HUDEP-2 (cell line): ENCODE measurements at regions not wholly inside any gene's neighbourhood (a gene's known extent, or its start where the extent isn't known, plus 50 kb on each side); places are given as distances from the start of the nearest gene placed in this dataset.

Source experiments
- DNase-seq, 76 experiments: peaks; one replicate each; lab custom pipeline; 2025; ENCODE audit not compliant: unreplicated experiment in 76 of 76; lab: John Stamatoyannopoulos, UW

DNA sequence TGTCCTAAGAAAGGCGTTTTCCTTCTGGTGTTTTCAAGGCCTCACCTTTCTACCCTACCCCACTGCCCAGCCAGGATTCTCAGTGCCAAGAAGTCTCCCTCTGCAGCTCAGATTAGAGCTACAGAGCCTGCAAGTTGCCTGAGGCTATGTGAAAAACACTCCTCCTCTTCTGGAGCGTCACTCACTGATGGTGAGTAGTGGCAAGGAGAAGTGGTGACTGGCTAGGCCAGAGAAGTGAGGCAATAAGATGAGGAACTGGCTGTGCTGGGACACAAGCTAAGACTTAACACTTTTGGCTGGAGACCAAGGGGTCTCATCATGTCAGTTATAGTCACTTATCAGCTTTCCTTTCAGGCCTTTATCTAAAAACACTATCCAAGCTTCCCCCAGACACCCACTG lies 86.7 kb upstream of the PRKAR2B start:
- peak in 5 of 76 experiments; percentile 15 to 50 (median 41) for DNase-seq

DNA sequence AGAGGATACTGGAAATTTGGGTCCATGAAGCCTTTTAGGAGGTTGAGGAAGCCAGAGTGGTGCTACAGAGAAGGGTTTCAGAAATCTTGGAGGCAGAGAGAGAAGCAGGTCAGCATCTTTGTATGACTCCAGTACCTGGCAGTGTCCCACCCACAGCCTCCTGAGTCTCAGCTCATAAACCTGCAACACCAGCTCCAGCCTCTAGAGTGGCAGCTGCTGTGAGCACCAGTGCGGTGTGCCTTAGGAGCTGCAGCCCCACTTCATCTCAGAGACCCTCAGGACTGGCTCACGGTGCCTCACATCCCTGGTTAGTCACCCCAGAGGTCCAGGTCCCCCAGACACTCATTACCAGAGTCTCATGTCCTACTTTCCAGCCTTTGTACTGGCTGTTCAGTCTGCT lies 84.8 kb upstream of the PRKAR2B start:
- DNase-seq, result peak in 11 of 76 experiments; percentile 1 to 19 (median 7)

DNA sequence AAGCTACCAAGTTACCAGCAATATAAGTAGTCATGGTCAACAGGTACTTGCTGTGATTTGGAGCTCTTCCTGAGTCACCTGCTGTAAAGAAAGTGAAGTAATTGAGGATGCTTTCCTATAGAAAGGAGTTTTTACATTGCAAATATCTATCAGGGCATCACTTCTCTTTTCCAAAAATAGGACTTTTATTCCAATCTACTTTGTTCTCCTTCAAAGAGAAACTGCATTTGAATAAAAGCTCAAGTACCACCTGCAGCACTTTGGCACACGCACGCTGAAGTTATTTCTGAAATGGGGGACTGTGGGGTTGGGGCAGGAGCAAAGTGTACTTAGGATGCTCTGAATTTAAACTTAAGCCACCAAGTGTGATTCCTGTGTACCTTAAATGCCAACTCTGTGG lies 81.8 kb upstream of the PRKAR2B start:
- no peak for DNase-seq

DNA sequence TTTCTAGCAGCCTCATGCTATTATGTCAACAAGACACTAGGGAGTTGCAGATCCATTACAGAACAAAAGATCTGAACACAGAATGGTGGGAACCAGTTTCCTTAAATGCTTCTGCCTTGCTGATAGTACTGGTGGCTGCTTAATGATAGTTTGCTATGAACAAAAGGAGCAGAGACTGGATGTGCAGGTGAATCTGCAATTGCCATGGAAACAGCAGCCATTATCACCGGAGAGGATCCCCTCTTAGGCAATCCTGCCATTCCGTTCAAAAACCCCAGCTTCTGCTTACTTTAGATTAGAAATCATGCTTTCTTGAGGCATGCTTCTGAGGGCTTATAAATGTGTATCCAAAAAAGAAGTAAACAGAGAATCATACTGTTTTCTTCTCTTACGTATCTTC lies 80.0 kb upstream of the PRKAR2B start:
- DNase-seq, result no peak

DNA sequence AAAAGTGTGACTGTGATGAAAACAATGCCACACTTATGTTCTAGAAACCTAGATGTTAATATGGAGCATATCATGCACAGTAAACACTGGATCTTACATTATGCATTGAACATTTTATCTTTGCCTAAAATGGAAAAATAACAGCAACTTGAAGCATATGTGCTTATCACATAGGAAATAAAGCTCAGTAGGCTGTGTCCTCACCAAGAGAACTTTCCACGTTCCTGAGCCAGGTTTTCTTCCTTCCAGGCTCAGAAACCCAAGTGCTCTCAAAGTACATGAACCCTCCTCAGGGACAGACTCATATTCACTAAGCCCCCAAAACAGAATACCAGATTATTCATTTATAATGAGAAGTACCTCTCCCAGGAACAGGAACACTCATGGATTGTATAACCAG lies 79.4 kb upstream of the PRKAR2B start:
- no peak for DNase-seq

DNA sequence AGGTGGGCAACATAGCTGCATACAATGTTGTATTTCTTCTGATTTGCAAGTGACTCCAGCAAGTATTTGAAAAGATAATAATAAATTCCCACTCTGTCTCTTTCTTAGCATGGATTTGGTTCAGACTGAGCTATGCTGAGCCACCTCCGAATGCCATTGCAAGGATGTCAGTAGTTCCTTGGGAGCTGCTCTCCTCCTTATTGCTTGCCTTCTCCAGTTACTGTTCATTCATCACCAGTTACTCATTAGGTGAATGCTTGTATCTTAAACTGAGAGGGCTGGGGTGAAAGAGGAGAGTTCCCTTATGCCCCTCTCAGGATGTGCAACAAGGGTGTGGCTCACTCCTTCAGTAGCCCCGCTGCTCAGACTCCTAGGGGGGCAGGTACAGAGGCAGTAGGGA lies 78.4 kb upstream of the PRKAR2B start:
- DNase-seq, result no peak

DNA sequence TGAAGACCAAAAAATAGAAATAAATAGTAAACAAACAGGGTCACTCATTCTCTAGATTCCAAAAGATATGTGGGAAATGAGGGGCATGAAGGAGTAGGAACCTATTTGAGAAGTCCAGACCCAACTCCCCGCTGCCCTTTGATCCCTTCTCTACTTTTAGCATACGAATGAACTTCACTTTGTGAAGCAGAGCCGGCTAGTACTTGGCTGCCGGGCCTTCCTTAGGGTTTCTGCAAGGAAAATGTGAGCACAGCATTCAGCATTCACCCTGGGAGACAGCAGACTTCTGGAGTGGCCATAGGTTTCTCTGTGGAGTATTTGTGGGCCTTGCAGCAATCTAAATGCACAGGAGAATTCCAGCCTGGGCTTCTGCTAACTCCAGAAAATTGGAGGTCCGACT lies 76.3 kb upstream of the PRKAR2B start:
- no peak for DNase-seq

DNA sequence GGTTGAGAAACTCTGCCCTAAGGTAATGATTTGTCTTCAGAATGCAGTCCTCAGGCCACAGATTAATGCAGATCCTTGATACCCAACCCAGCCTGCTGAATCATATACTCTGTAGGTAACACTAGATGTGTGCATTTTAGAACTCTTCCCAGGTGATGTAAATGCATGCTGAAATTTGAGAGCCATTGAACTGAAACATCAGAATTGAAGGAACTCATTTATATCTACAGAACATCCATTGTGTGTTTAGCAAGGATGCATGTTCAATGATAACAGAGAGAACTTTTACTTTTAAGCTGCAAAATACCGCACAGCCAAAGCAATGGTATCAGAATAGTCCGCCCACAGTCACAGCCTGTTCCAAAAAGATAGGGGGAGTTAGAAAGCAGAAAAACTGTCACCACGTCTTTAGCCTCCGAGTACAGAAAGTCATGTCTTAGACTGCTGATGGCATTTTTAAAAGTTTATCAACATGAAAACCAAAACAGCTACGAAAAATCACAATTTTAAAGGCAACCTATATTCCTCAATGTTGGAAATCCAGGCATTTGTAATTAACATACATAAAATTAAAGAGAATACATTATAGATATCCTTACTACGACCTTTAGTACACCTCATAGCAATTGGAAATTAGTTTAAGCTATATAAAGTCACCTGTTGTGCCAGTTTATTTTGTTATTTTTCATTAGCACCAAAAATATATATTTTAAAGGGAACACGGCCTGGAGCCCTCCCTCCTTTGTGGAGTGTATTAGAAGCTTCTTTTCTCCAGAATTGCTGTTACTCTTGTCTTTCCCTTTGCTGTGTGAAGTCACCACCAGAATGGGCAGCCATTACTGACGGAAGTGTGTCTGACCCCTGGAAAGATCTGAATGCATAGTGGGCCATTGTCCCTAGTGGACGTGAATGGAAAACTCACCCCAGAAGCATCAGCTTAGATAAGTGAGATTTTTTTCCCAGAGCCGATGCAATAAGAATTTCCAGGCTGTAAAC lies 65.8 kb upstream of the PRKAR2B start:
- peak in 74 of 76 experiments; percentile 22 to 93 (median 75) for DNase-seq

DNA sequence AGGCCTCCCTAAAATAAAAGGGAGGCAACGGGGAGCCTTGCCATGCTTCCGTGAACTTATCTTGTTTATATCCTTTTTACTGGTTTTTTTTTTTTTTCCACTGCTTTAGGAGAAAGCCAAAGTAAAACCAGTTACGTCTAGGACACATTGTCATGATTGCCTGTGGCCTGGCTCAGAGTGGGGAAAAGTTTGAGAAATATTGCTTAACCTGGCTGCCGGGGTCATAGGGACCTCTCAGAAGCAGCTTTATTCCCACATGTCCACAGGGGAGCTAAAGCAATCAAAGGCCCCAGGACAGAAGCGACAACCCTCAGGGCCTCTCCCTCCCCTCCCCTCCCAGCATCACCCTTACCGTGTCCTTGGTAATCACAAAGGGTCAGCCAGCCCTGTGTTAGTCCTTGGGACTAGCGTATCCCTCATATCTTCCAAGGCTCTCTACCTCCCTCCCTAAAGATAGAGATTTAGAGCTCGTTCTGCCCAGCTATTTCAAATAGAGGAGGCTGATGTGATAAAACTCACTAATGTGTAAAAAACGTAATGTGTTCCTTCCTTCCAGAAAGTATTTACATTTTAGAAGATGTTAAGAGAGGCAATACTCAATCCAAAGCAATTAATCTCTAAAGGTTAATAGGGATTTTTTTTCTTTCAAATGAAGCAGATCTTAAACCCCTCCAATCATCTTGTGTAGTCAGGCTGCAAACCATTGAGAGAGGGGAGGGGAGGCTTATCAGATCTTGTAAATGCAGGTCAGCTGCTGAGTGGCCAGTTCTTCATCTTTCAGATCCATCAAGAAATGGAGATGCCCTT lies 64.8 kb upstream of the PRKAR2B start:
- DNase-seq, result no peak

DNA sequence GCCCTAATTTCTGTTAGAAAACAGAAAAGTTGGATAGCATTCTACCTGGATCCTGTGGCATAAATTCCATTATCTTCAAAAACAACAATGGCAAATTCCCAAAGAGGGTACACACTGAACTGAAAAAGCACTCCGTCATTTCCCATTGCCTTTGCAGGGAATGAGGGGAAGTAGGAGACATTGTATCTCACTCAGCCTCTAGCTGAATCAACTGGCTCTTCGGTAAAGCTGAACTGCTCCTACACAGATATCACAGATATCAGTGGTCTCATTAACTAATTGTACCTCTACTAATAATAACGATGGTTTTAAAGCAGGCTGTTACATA lies 64.2 kb upstream of the PRKAR2B start:
- DNase-seq, result no peak

DNA sequence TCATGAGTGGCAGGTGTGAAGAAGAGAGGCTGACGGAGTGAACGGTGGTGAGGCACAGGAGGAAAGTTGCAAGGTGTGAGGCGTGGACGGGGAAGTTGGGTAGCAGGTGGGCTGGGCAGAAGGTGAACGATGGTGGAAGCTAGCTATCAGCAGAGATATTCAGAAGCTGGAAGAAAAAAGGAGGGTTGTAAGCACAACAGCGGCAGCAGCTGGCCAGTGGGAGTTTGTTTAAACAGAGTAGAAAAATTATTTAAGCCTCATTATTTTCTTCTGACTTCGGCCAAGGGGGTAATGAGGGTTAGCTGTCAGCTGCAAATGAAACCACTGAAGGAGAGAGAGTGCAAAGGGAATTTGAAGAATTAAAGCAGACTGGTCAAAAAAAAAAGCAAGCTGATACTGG lies 62.1 kb upstream of the PRKAR2B start:
- no peak for DNase-seq

DNA sequence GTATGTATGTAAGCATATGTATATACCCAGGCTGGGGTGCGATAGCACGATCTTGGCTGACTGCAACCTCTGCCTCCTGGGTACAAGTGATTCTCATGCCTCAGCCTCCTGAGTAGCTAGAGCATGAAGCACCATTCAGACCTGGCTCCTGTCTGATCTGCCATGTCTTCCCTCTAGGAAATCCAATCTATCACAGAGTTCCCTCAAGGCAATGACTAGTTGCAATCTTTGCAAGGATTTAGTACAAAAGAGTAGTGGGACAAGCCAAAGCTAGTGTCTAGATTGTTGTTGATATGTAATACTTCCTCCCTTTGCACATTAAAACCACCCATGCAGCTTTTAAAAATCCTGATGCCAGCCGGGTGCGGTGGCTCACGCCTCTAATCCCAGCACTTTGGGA lies 60.5 kb upstream of the PRKAR2B start:
- no peak for DNase-seq

DNA sequence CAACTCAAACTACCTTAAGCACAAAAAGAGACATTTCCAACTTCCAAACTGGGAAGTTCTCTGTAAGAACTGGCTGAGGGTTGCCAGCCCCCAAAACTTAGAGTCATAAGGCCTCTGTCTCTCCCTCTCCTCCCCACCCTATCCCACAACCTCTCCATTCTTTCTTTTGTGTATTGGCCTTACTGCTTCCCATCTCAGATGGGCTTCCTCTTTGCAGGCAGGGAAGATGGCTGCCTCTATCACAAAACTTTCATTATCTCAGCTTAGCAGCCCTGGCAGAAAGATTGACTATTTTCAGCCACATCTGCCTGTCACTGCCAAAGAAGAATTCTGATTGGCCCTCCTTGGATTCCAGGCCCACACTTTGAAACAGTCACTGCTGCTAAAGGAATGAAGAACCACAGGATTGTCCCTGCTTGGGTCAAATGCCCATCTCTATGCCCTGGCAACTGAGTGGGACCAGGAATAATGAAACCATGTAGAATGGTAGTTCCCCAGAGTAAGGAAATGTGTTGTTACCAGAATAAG lies 58.0 kb upstream of the PRKAR2B start:
- DNase-seq, result peak in 43 of 76 experiments; percentile 4 to 73 (median 36)

DNA sequence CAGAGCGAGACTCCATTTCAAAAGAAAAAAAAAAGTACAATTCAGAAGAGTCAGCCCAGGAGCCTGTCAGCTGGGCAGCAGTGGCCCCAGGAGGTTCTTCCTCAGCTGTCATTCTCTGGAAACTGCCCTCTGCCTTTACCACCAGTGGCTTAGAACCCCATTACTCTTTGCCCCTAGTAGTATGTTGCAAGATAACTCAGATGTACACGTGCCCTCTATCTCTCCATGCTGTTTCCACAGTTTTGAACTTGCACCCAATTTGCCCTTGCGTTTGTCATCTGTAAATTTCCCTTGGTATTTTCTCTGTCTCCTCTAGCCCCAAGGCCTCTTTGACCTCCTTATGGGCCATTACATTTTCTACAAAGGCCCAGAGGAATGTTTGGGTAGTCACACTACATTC lies 56.7 kb upstream of the PRKAR2B start:
- DNase-seq, result no peak

DNA sequence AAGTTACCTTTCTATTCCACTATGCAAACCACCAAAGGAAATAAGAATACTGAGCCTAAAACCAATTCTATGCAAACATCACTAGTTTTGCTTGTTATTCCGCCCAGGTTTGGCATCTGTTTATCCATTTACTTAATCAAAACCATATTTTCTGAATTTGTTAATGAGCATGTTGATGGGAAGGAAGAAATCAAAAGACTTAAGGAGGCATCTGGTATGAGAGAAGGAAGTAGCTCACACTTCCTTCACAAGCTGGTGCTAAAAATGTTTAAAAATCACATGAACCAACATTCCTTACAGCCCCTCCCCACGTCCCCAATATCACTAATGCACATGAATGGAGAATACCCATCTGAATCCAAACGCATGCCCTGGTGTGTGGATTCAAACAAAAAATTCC lies 52.0 kb upstream of the PRKAR2B start:
- DNase-seq, result no peak
